ENCODE measurements at regions not wholly inside any gene's neighbourhood (a gene's known extent, or its start where the extent isn't known, plus 50 kb on each side); places are given as distances from the start of the nearest gene placed in this dataset.

DNA sequence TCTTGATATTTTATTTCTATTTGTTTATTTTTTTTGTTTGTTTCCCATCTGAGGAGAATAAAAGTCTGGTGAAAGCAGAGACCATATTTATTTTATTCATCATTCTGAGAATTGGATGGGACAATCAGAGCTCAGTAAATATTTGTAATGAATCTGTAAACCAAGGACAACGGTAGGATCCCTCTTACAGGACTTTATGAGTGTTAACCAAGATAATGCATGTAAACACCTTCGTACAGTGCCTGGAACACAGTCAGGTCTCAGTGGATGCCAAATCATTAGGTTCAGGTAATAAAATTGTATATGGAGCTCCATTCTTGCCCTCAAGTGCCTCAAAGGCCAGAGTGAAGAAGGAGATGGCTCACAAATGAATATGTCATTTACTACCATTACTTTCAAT lies 288.7 kb downstream of the PAX1 start:
- Histone ChIP-seq H3K9me3 (ENCODE audit: insufficient read depth in 2 of 2, low read depth in 1 of 2, low read length in 1 of 2) (no peaks in the 10 kb centered on the region), H3K4me2 (ENCODE audit: insufficient read depth in 1 of 2, low read depth in 2 of 2, low read length in 2 of 2) (no peak overlapping the region), H3K4me1 (replicated peaks in 1 of 4; ENCODE audit: control insufficient read depth in 3 of 4, insufficient read depth in 4 of 4, low read length in 3 of 4) (no peaks in the 10 kb centered on the region), H4K5ac (ENCODE audit: insufficient read length, low read depth, low read length) (no peak overlapping the region), H2BK12ac (ENCODE audit: low read depth, low read length) (no peak overlapping the region), H4K20me1 (replicated peaks in 1 of 2; ENCODE audit: control insufficient read depth in 1 of 2, insufficient read depth in 2 of 2, low read length in 2 of 2) (no peaks in the 10 kb centered on the region), H2BK15ac (ENCODE audit: low read length) (no peak overlapping the region), H3K14ac (ENCODE audit: insufficient read length) (no peak overlapping the region), H3K18ac (ENCODE audit: extremely low read depth, low read length) (no peak overlapping the region), H2BK120ac (replicated peaks; ENCODE audit: low read depth, low read length) (no peak overlapping the region), H3K23ac (ENCODE audit: insufficient read length) (no peak overlapping the region), H2BK5ac (ENCODE audit: low read depth, low read length) (no peak overlapping the region), H3K9ac (replicated peaks in 1 of 4; ENCODE audit: extremely low read depth in 1 of 4, low read depth in 3 of 4, low read length in 3 of 4) (no peak overlapping the region), H3K4me3 (ENCODE audit: extremely low read depth in 1 of 4, insufficient read depth in 2 of 4, low read depth in 3 of 4, low read length in 4 of 4) (no peak overlapping the region), H3K79me1 (ENCODE audit: low read depth, low read length) (no peaks in the 10 kb centered on the region), H3K36me3 (ENCODE audit: control insufficient read depth in 2 of 4, insufficient read depth in 4 of 4, low read length in 3 of 4) (no peaks in the 10 kb centered on the region), H3K23me2 (ENCODE audit: low read depth, low read length) (no peaks in the 10 kb centered on the region), H2AK5ac (ENCODE audit: low read depth, low read length) (no peak overlapping the region), H4K8ac (ENCODE audit: extremely low read depth, insufficient read depth, low read length) (no peak overlapping the region), H2BK20ac (ENCODE audit: low read length) (no peak overlapping the region), H4K91ac (replicated peaks; ENCODE audit: insufficient read length, low read length) (no peak overlapping the region), H3K79me2 (ENCODE audit: control insufficient read depth in 1 of 2, insufficient read depth in 2 of 2, low read length in 2 of 2) (no peaks in the 10 kb centered on the region), H3K4ac (replicated peaks; ENCODE audit: insufficient read length, low read depth, low read length) (no peak overlapping the region), H2AFZ (ENCODE audit: low read length) (no peak overlapping the region), H3K27me3 (replicated peaks in 1 of 4; ENCODE audit: control insufficient read depth in 3 of 4, extremely low read depth in 1 of 4, insufficient read depth in 3 of 4, low read length in 3 of 4) (no peaks in the 10 kb centered on the region), H3K56ac (replicated peaks; ENCODE audit: insufficient read length, low read depth, low read length) (no peak overlapping the region), H3K27ac (ENCODE audit: low read depth, low read length) (no peak overlapping the region)
- DNase-seq (ENCODE audit: low read depth in 1 of 2, low spot score in 2 of 2) (no peak), FAIRE-seq (no peak)
- 84% methylated on average over 2 of the region's 2 CpGs; no CpG with 5 or more reads in 1 of the 2 experiments for WGBS, 2 experiments (ENCODE audit: extremely low coverage in 1 of 2, insufficient coverage in 1 of 2, insufficient read length in 1 of 2, insufficient replicate concordance in 2 of 2, low coverage in 1 of 2, low lambda C conversion rate in 2 of 2, missing lambda C conversion rate in 1 of 2)
- ChIA-PET CTCF (ENCODE audit: partially characterized antibody) (interaction anchor here (0.8 to 0.9 kb wide), 2 partner anchors 185 to 319 kb away, joined by 3 read pairs; no protein-coding TSS in a partner anchor), POLR2A (ENCODE audit: partially characterized antibody) (no interaction called here)
- TF ChIP-seq SRF (IDR thresholded peaks at IDR 0.05; ENCODE audit: low read depth, low read length) = no peak
- TF ChIP-seq JUND (IDR thresholded peaks at IDR 0.05; ENCODE audit: low read length) = no peak
- no peak for TF ChIP-seq PHF8 (conservative IDR thresholded peaks at IDR 0.05; ENCODE audit: low read depth, low read length)
- TF ChIP-seq, protein P1, sequence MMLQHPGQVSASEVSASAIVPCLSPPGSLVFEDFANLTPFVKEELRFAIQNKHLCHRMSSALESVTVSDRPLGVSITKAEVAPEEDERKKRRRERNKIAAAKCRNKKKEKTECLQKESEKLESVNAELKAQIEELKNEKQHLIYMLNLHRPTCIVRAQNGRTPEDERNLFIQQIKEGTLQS (IDR thresholded peaks at IDR 0.05; ENCODE audit: insufficient read depth, low read depth, low read length) = no peak
- no peak for TF ChIP-seq ZNF274 (IDR thresholded peaks at IDR 0.05; ENCODE audit: borderline replicate concordance, extremely low read depth, low read length)
- TF ChIP-seq HDAC2 (IDR thresholded peaks at IDR 0.05; ENCODE audit: borderline replicate concordance in 1 of 2, low read depth in 2 of 2, low read length in 2 of 2) = no peak
- no peak for TF ChIP-seq RBBP5 (IDR thresholded peaks at IDR 0.05; ENCODE audit: borderline replicate concordance, low read depth, low read length)
- TF ChIP-seq CEBPB (IDR thresholded peaks at IDR 0.05; ENCODE audit: low read depth, low read length) = no peak
- TF ChIP-seq SIX5 (IDR thresholded peaks at IDR 0.05; ENCODE audit: low read depth, low read length) = no peak

Measured in H1 (cell line).